ENCODE measurements at regions not wholly inside any gene's neighbourhood (a gene's known extent, or its start where the extent isn't known, plus 50 kb on each side); places are given as distances from the start of the nearest gene placed in this dataset.

GRCh38 chrX:122934131-122934530, 249.9 kb upstream of the GRIA3 start:
- no peak for TF ChIP-seq CTCF (IDR thresholded peaks at IDR 0.05)
- Mint-ChIP-seq H3K4me1 (ENCODE audit: low read depth) (no peaks in the 10 kb centered on the region), H3K9me3 (no peaks in the 10 kb centered on the region)

GRCh38 chrX:122940199-122940598, 243.9 kb upstream of the GRIA3 start:
- DNase-seq = no peak
- no peak overlapping the region for H3K27ac Mint-ChIP-seq
- H3K36me3 Mint-ChIP-seq (ENCODE audit: low read depth) = no peaks in the 10 kb centered on the region
- no peaks in the 10 kb centered on the region for H3K9me3 Mint-ChIP-seq
- no peak for TF ChIP-seq CTCF (IDR thresholded peaks at IDR 0.05)
- no peaks in the 10 kb centered on the region for H3K4me1 Mint-ChIP-seq (ENCODE audit: low read depth)
- no peak overlapping the region for H3K4me3 Mint-ChIP-seq
- no peaks in the 10 kb centered on the region for H3K27me3 Mint-ChIP-seq (ENCODE audit: insufficient read depth)

More at GRCh38 chrX:122934131-122934530, 249.9 kb upstream of the GRIA3 start:
- H3K4me3 Mint-ChIP-seq = no peak overlapping the region
- H3K27me3 Mint-ChIP-seq (ENCODE audit: insufficient read depth) = peaks cover 2% of the 10 kb centered on the region; the same call in 1 of the 2 replicates
- H3K36me3 Mint-ChIP-seq (ENCODE audit: low read depth) = no peaks in the 10 kb centered on the region
- DNase-seq = no peak
- H3K27ac Mint-ChIP-seq = no peak overlapping the region

- Mint-ChIP-seq H3K27ac (no peak overlapping the region), H3K4me1 (ENCODE audit: low read depth) (no peaks in the 10 kb centered on the region), H3K27me3 (ENCODE audit: insufficient read depth) (no peaks in the 10 kb centered on the region), H3K9me3 (no peaks in the 10 kb centered on the region), H3K4me3 (no peak overlapping the region), H3K36me3 (ENCODE audit: low read depth) (no peaks in the 10 kb centered on the region)
- no peak for DNase-seq
- no peak for TF ChIP-seq CTCF (IDR thresholded peaks at IDR 0.05)
Observed at GRCh38 chrX:122941806-122942205, 242.3 kb upstream of the GRIA3 start.

GRCh38 chrX:122943918-122944317, 240.2 kb upstream of the GRIA3 start:
- no peak overlapping the region for H3K4me3 Mint-ChIP-seq
- no peaks in the 10 kb centered on the region for H3K9me3 Mint-ChIP-seq
- H3K4me1 Mint-ChIP-seq (ENCODE audit: low read depth) = no peaks in the 10 kb centered on the region
- DNase-seq = no peak
- no peaks in the 10 kb centered on the region for H3K27me3 Mint-ChIP-seq (ENCODE audit: insufficient read depth)
- TF ChIP-seq CTCF (IDR thresholded peaks at IDR 0.05) = no peak
- H3K36me3 Mint-ChIP-seq (ENCODE audit: low read depth) = no peaks in the 10 kb centered on the region
- H3K27ac Mint-ChIP-seq = no peak overlapping the region

- Mint-ChIP-seq H3K4me3 (no peak overlapping the region), H3K36me3 (ENCODE audit: low read depth) (no peaks in the 10 kb centered on the region), H3K9me3 (no peaks in the 10 kb centered on the region), H3K27ac (no peak overlapping the region), H3K4me1 (ENCODE audit: low read depth) (no peaks in the 10 kb centered on the region), H3K27me3 (ENCODE audit: insufficient read depth) (no peaks in the 10 kb centered on the region)
- TF ChIP-seq CTCF (IDR thresholded peaks at IDR 0.05) = no peak
- DNase-seq = no peak
Observed at GRCh38 chrX:122945328-122945727, 238.8 kb upstream of the GRIA3 start.

- DNase-seq = no peak
- no peak overlapping the region for H3K27ac Mint-ChIP-seq
- peaks cover 8% of the 10 kb centered on the region for H3K9me3 Mint-ChIP-seq
- peaks cover 5% of the 10 kb centered on the region; the same call in 1 of the 2 replicates for H3K36me3 Mint-ChIP-seq (ENCODE audit: low read depth)
- no peak for TF ChIP-seq CTCF (IDR thresholded peaks at IDR 0.05)
- H3K27me3 Mint-ChIP-seq (ENCODE audit: insufficient read depth) = peaks cover 3% of the 10 kb centered on the region; the same call in 1 of the 2 replicates
- no peak overlapping the region for H3K4me3 Mint-ChIP-seq
- H3K4me1 Mint-ChIP-seq (ENCODE audit: low read depth) = no peaks in the 10 kb centered on the region
Observed at GRCh38 chrX:122972604-122973003, 211.5 kb upstream of the GRIA3 start.
